ENCODE measurements at regions not wholly inside any gene's neighbourhood (a gene's known extent, or its start where the extent isn't known, plus 50 kb on each side); places are given as distances from the start of the nearest gene placed in this dataset.

DNA sequence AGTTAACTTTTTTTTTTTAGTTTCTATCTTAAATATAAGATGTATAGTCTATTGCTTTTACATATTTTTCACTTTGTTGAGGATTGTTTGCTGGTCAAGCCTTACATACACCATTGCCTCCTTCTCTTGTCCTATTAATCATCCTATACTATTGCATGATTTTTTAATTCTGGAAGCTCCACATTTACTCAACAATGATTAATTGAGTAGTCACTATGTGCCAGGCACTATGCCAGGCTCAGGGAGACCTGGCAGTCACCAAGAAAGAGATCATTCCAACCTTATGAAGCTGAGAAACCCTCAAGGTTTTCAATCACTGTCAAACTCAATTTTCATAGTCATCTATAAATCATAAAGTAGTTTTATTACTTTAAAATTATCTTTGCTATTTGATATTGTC, 626.2 kb downstream of the IGSF11 start:
- DNase-seq: no peak

GRCh38 chr3:118412503-118412902, 622.1 kb downstream of the IGSF11 start:
- DNase-seq: no peak

DNA sequence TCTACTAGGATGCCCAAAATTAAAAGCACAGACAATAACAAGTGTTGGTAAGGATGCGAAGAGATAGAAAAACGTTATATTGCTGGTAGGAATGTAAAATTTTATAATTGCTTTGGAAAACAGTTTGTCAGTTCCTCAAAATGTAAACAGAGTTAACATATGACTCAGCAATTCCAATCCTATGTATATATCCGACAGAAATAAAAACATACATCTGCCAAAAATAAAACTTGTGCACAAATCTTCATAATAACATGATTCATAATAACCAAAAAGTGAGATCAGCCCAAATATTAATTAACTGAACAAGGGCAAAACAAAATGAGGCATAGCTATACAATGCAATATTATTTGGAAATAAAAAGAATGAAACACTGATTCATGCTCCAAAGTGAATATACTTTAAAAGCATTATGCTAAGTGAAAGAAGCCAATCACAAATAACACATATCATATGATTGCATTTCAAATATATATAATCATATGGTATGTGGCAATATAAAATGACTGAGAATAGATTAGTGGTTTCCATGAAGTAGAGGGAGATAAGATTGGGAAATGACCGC, 609.3 kb downstream of the IGSF11 start:
- no peak for DNase-seq

DNA sequence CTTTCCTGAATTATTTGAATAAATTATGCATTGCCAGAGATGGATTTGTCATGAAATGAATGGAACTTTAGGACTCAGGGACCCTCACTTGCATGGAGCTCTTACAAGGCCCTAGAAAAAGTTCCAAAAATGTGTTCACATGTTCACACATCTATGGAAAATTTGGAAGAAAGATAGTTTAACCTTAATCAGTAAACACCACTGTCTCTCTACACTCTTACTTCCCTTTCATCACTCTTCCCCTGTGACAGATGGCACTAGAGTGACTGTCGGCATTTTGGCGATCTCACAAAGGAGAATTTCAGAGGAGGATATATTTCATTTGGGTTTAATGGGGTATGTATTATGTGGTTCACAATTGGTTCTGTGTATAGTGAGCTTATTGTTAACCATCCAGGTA, 600.8 kb downstream of the IGSF11 start:
- DNase-seq: no peak

DNA sequence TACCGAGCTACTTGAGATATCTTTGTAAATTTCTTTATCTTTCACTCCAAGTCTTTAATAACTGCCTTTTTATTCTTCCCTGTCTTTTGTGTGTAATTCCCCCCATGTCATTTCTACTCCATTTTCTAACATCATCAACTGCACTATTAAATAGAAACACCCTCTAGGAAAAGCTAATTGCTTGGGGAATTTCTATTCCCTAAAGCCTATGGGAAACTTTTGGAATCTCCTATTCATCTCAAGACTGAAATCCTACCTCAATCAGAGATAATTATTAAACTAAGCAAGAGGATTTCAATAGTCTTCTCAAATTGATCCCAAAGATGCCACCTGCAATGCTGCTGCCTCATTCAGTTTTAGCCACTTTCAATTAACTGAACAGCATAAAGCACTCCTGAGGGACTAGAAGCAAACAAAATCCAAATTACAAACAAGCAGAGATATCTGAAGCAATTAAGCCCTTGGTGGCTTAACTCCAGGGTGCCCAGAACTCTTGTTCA, 598.7 kb downstream of the IGSF11 start:
- no peak for DNase-seq

- DNase-seq: no peak
These were observed 597.9 kb downstream of the IGSF11 start for GRCh38 chr3:118436697-118437262.

GRCh38 chr3:118445036-118445435, 589.6 kb downstream of the IGSF11 start:
- no peak for DNase-seq

DNA sequence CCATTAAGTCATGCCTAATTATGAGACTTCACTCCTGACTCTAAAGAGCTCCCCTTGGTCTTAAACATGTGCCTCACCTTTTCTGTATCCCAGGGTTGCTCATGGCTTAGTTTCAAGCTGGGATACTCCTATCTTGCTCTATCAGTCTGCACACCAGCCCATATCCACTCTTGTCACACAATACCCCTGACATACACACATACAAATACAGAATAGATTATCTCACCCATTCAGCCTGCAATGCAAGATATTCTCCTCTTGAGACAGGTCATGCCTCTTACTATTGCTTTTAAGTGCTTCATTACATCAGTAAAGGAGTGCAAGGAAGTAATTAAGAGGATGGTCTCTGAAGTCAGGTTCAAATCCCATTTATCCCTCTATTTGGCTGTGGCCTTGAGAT, 587.3 kb downstream of the IGSF11 start:
- DNase-seq: no peak

GRCh38 chr3:118466795-118467330, 567.8 kb downstream of the IGSF11 start:
- no peak for DNase-seq

DNA sequence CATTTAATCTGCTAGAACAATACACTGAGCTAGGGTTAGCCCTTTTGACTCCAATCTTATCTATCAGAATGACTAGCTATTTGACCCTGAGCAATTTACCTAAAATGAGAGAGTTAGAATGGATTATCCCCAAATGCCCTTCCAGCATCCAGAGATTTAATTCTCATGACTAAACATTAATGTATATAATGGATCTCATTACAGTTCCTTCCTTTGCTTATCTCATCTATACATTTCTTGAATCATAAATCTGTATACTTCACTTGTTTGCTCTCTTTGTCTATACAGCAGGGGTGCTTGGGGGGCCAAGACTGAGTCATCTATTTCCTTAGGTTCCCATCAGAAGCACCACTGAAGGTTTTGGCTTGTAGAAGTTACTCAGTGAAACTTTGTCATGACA, 565.8 kb downstream of the IGSF11 start:
- DNase-seq: no peak

DNA sequence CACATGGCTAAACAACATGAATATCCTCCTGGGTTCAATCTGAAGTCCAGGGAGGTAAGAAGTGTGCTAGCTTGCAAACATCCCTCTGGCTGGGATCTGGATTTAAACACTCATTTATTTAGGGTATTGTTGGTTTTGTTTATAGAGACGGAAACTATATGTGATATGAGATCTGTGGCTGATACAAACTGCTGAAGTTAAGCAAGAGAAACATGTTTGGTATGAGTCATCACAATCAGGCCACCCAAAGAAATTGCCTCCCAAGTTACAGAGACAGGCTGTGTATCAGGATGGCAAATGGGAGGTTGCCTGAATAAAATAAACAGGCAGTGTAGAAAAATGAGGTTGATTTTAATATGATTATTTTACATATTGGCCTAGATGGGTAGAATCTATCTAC, 562.1 kb downstream of the IGSF11 start:
- DNase-seq: no peak

- no peak for DNase-seq
These were observed 561.3 kb downstream of the IGSF11 start for GRCh38 chr3:118473343-118473742.

- no peak for DNase-seq
These were observed 557.6 kb downstream of the IGSF11 start for GRCh38 chr3:118476885-118477618.

- no peak for DNase-seq
These were observed 556.9 kb downstream of the IGSF11 start for GRCh38 chr3:118477768-118478167.

DNA sequence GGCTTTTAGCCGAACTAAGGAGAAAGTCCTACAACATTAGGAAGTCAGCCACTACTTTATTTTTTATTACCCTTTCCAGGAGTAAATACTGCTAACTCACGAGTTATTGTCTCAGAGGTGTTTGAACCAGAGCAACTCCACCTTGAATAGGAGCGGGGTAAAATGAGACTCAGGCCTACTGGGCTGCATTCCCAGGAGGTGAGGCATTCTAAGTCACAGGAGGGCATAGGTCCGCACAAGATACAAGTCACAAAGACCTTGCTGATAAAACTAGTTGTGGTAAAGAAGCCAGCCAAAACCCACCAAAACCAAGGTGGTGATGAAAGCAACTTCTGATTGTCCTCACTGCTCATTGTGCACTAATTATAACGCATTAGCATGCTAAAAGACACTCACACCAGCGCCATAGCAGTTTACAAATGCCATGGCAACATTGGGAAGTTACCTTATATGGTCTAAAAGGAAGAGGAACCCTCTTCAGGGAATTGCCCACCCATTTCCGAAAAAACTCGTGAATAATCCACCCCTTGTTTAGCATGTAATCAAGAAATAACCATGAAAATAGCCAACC, 555.9 kb downstream of the IGSF11 start:
- no peak for DNase-seq

DNA sequence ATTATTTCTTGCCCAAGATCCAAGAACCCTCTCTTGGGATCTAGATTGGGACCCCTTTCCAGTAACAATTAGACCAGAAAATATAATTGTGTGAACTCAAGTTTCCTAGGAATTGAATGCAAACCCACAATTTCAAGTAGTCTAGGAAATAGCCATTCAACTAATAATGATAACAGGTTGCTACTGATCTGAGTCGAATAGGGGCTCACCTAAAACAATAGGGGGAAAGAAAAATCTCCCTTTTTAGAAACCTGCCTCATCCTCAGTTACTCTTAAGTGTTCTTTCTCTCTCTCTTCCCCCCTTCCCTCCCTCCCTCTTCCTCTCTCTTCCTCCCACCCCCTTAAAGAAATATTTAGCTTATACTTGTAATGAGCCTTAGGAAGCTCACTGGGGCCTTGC, 555.3 kb downstream of the IGSF11 start:
- DNase-seq: no peak

DNA sequence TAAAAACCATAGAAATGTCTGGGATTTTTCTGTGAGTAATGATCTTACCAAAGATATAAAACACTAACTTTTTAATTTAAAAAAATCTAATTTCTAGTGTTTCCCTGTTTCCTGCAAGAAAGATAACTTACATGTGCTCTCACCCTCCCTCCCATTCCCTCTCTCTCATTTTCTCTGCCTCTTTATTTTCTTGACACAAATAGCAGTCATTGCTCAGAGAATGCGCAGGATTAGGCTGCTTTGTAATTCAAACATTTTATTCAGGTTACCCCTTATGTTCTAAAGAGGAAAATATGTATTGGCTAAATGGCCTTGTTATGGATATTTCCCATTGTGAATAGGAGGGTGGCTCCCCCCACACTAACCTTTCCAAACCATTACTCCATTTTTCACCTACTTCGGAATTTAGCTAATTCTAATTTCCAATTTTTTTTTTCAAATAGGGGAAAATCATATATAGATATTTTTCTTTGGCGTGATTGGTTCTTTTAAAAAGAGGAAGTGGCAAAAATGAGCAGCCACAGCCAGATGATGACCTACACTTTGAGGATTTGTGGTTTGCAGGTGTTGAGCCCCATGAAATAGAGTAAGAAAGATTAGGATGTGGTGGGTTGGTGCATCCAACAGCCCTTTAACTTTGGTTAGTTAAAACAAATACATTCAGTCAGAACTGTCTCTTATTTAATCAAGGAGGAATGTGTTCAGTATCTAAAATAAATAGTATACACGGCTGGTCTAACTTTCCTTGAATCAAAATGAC, 554.4 kb downstream of the IGSF11 start:
- DNase-seq: no peak

- no peak for DNase-seq
These were observed 549.0 kb downstream of the IGSF11 start for GRCh38 chr3:118485693-118486092.

DNA sequence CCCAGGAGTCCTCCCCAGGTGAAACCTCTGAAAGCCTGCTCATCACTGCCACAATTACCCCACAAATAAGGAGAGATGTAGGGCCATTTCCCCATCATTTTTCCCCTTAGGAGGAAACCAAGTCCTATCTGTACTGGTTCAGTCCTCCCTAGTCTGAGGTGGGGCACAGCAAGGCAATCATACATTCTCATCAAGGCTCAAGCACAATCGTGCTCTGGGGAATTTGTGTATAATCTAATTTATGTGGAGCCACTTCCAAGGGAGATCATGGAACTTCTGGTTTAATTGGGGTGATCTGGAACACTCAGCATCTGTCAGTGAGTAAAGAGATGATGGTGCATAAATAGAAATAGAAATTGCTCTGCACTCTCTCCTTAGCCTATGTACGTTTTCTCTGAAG, 546.9 kb downstream of the IGSF11 start:
- DNase-seq: no peak

GRCh38 chr3:118488732-118489131, 545.9 kb downstream of the IGSF11 start:
- no peak for DNase-seq

GRCh38 chr3:118495206-118495605, 539.4 kb downstream of the IGSF11 start:
- DNase-seq: no peak

GRCh38 chr3:118497274-118497673, 537.4 kb downstream of the IGSF11 start:
- no peak for DNase-seq

GRCh38 chr3:118501152-118501551, 533.5 kb downstream of the IGSF11 start:
- no peak for DNase-seq

All from amniotic stem cell (primary cell).